Renal pelvis (tissue), 1 donor: ENCODE measurements at regions not wholly inside any gene's neighbourhood (a gene's known extent, or its start where the extent isn't known, plus 50 kb on each side); places are given as distances from the start of the nearest gene placed in this dataset.
A peak's percentile ranks its signal among the peaks of the same experiment; 100 is the strongest.

ENCODE experiments used
- DNase-seq: peaks from one replicate; pipeline ENCODE4 v3.0.0-alpha.2; 2013

GRCh38 chr14:85788470-85789233, 258.7 kb downstream of the FLRT2 start:
- DNase-seq = no peak

- DNase-seq = no peak
These were observed 236.4 kb downstream of the FLRT2 start for GRCh38 chr14:85766295-85766694.

- DNase-seq = no peak
These were observed 234.9 kb downstream of the FLRT2 start for GRCh38 chr14:85764822-85765221.

DNA sequence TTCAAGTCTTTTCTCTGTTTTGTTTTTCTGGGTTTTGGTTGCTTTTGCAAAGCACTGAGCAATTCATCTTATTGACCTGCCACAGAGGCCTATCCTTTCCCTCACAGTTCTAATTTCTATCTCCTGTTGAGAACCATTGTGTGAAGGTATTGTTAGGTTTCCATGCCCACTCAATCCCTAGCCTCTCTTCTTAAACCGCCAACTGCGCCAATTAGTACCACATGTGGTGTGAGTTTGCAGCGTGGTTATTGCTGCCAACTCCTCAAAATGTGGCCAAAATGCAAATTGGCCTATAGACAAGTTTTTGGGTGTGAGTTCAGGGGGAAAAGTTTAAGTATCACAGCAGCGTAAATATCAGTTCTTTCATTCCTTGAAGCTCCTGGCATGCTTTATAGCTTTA, 232.6 kb downstream of the FLRT2 start:
- no peak for DNase-seq

DNA sequence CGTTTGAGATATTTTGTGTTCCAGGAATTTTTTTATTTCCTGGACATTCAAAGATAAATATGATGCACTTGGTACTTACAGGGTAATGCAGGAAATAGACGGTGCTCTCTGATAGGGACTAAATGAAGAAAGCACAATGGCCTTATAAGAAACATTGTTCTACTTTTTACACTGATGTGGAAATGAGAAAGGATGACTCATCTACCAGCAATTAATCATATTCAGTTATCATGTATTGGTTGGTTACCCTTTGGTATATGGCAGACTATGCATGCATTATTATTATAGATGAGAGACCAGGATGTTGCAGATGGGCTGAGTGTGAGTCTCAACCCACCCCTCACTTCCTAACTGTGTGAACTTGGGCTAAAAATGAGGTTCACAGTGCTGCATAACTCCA, 222.2 kb downstream of the FLRT2 start:
- no peak for DNase-seq

DNA sequence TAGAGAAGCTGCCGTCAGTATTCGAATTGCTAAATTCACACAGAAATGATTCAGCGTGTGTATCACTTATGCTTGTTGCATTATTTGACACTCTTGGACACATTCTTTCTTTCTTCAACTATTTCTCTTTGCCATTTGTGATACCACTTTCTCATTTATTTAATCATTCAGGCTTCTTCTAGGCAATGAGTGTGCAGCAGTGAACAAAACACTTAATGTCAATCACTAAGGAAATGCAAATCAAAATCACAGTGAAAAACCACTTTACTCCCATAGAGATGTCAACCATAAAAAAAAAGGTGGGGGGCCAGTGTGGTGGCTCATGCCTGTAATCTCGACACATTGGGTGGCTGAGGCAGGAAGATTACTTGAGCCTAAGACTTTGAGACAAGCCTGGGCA, 214.6 kb downstream of the FLRT2 start:
- no peak for DNase-seq

GRCh38 chr14:85732031-85732430, 202.1 kb downstream of the FLRT2 start:
- no peak for DNase-seq

GRCh38 chr14:85731186-85731585, 201.2 kb downstream of the FLRT2 start:
- peak; percentile 21 for DNase-seq

DNA sequence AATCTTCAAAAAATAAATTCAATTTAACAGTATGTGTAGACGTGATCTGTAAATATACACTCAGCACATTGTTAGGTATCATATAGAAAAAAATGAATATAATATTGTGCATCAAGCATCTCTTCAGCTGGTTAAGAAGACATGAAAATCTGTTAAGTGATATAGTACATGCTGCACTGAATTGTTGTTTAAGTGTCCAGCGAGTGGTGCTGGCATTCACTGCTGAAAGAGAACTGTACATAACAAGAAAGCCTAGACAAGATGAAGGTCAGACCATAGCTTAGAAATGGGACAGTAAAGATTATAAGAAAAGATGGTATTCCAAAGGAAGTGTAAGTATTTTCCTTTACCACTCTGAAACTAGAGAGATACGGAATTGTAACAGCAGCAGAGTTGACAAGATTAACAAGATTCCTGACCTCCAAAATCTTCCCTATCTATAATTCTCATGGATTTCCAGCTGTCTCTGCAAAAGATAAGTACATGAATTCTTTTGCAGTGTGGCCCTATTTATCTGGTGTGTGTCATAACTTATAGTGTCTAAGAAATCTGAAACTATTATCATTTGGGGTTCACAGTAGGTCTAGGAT, 198.6 kb downstream of the FLRT2 start:
- no peak for DNase-seq

GRCh38 chr14:85714069-85714468, 184.1 kb downstream of the FLRT2 start:
- no peak for DNase-seq

GRCh38 chr14:85711620-85712019, 181.7 kb downstream of the FLRT2 start:
- no peak for DNase-seq
